ENCODE measurements at regions not wholly inside any gene's neighbourhood (a gene's known extent, or its start where the extent isn't known, plus 50 kb on each side); places are given as distances from the start of the nearest gene placed in this dataset.

DNA sequence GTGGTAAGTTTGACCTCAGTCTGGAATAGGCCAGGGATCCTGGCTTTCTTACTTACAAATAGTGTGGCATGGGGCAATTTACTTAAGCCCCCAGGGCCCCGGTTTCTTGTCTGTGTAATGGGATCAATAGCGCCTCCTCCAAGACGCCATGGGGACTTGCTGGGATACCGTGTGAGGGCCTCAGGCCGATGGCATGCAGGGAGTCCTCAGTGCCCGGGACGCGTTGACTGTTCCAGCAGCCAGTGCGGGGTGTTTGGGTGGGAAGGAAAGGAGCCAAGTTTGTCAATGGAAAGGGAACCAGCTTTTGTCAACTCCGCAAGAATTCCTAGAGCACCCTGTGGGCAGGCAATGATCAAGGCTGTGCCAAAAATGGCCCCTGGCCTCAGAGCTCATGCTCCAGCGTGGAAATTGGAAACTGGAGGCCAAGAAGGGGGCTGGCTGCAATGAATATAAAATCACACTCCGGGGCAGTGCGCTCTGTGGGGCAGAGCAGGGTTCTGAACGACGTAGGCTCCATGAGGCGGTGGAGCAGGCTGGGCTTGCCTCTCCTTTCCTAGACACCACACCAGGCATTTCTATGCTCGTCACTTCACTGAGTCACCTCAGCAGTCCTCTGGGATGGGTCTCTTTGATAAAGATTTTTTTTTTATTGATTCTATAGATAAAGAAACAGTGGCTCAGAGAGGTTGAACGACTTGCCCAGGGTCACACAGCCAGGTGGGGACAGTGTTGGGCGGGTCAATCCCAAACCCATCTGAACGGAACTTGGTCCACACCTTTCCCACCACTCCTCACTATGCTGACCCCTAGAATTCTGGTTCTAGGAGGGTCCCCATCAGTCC is 56.7 kb upstream of the ASAP2 start:
- TF ChIP-seq, protein P1, sequence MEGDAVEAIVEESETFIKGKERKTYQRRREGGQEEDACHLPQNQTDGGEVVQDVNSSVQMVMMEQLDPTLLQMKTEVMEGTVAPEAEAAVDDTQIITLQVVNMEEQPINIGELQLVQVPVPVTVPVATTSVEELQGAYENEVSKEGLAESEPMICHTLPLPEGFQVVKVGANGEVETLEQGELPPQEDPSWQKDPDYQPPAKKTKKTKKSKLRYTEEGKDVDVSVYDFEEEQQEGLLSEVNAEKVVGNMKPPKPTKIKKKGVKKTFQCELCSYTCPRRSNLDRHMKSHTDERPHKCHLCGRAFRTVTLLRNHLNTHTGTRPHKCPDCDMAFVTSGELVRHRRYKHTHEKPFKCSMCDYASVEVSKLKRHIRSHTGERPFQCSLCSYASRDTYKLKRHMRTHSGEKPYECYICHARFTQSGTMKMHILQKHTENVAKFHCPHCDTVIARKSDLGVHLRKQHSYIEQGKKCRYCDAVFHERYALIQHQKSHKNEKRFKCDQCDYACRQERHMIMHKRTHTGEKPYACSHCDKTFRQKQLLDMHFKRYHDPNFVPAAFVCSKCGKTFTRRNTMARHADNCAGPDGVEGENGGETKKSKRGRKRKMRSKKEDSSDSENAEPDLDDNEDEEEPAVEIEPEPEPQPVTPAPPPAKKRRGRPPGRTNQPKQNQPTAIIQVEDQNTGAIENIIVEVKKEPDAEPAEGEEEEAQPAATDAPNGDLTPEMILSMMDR (IDR thresholded peaks at IDR 0.05), result no peak
- TF ChIP-seq EZH2 (IDR thresholded peaks at IDR 0.05) (no peak), EZH2phosphoT487 (IDR thresholded peaks at IDR 0.05) (no peak)
